Sigmoid colon (tissue), 4 donors: ENCODE measurements at regions not wholly inside any gene's neighbourhood (a gene's known extent, or its start where the extent isn't known, plus 50 kb on each side); places are given as distances from the start of the nearest gene placed in this dataset.

Experiments used
- CTCF ChIP-seq, 4 experiments: fragments of 450-650 bp in 3 of 4; fragments of 200-600 bp in 1 of 4; IDR thresholded peaks; one replicate each; pipeline ENCODE4 v1.5.1; 2016 to 2019; ENCODE audit warnings: antibody characterized with exemption in 4 of 4, mild to moderate bottlenecking in 3 of 4, moderate library complexity in 2 of 4
- EP300 ChIP-seq, 4 donors: sonication (generic); formaldehyde crosslinking; IDR thresholded peaks; one replicate each; pipeline ENCODE4 v1.6.1; 2017; ENCODE audit warnings: antibody characterized with exemption in 4 of 4
- POLR2A ChIP-seq, 2 donors: fragments of 450-650 bp; IDR thresholded peaks; one replicate each; pipeline ENCODE4 v1.6.1; 2016; ENCODE audit warnings: antibody characterized with exemption in 2 of 2, mild to moderate bottlenecking in 2 of 2, moderate library complexity in 2 of 2
- POLR2AphosphoS5 ChIP-seq, 4 donors: sonication (generic); formaldehyde crosslinking; IDR thresholded peaks; one replicate each; pipeline ENCODE4 v1.6.1; 2017; ENCODE audit warnings: antibody characterized with exemption in 4 of 4

GRCh38 chr1:194818674-194819073 lies 1632.3 kb upstream of the B3GALT2 start:
- TF ChIP-seq CTCF (IDR thresholded peaks at IDR 0.05) (no peak), POLR2AphosphoS5 (IDR thresholded peaks at IDR 0.05) (no peak), EP300 (IDR thresholded peaks at IDR 0.05) (no peak), POLR2A (IDR thresholded peaks at IDR 0.05) (no peak)
